ENCODE measurements at regions not wholly inside any gene's neighbourhood (a gene's known extent, or its start where the extent isn't known, plus 50 kb on each side); places are given as distances from the start of the nearest gene placed in this dataset.

DNA sequence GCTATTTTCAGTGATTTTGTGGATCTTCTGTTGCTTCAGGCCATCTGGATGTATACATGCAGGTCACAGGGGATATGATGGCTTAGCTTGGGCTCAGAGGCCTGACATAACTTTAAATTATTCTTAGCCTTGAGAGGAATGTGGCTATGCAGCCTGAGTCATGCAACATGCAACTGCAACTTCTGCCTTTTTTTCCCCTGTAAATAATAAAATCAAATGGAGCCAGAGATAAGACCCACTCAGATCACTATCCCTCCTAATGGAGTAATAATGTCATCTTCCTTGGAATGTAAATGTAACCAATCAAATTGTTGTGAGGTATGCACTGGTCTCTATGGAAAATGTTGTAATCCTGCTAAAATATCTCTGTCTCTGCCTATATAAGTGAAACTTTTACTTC, 54.9 kb downstream of the MAGEB17 start:
- Mint-ChIP-seq H3K36me3 (ENCODE audit: low read depth) (no peaks in the 10 kb centered on the region), H3K27me3 (no peaks in the 10 kb centered on the region), H3K9me3 (peaks cover 4% of the 10 kb centered on the region), H3K4me1 (no peaks in the 10 kb centered on the region), H3K4me3 (no peak overlapping the region), H3K27ac (no peak overlapping the region)
- no peak for DNase-seq
- POLR2A ChIA-PET: no interaction called here
- CTCF ChIA-PET: no interaction called here

DNA sequence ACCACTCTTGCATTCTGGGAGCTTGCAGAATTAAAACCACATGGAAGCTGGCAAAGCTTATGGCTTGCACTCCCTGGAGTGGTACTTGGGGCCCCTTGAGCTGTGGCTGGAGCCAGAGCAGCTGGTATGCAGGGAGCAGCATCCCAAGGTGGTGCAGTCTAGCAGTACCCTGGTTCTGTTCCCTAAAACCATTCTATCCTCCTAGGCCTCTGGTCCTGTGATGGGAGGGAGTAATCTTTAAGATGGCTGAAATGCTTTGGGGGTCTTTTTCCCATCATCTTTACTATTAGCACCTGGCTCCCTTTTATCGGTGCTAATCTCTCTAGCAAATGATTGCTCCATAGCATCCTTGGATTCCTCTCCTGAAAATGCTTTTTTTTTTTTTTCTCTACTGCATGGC, 56.1 kb downstream of the MAGEB17 start:
- no peak overlapping the region for H3K27ac Mint-ChIP-seq
- ChIA-PET CTCF (no interaction called here), POLR2A (no interaction called here)
- no peaks in the 10 kb centered on the region for H3K27me3 Mint-ChIP-seq
- H3K9me3 Mint-ChIP-seq: peaks cover 4% of the 10 kb centered on the region
- DNase-seq: no peak
- no peak overlapping the region for H3K4me3 Mint-ChIP-seq
- H3K36me3 Mint-ChIP-seq (ENCODE audit: low read depth): no peaks in the 10 kb centered on the region
- H3K4me1 Mint-ChIP-seq: no peaks in the 10 kb centered on the region

DNA sequence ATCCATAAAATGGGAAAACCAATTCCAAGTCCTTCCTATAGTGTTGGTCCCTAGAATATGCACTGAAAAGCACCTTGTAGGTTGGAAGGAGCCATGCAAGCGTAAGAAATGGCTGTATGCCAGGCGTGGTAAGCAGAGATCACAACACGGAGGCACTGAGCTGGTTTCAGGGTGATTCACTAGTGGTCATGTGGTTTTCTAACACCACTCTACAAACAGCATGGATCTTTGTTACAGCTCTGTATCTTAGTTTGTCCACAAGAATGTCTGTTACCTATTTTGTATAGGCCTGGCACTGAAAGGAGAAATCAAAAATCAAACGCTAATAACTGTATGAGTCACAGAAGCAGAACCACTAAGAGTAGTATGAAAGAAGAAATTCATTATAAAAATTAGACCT, 71.9 kb downstream of the MAGEB17 start:
- DNase-seq: no peak
- ChIA-PET CTCF (no interaction called here), POLR2A (no interaction called here)
- Mint-ChIP-seq H3K4me3 (no peak overlapping the region), H3K9me3 (no peaks in the 10 kb centered on the region), H3K27me3 (no peaks in the 10 kb centered on the region), H3K4me1 (peaks cover 3% of the 10 kb centered on the region), H3K36me3 (ENCODE audit: low read depth) (no peaks in the 10 kb centered on the region), H3K27ac (no peak overlapping the region)

DNA sequence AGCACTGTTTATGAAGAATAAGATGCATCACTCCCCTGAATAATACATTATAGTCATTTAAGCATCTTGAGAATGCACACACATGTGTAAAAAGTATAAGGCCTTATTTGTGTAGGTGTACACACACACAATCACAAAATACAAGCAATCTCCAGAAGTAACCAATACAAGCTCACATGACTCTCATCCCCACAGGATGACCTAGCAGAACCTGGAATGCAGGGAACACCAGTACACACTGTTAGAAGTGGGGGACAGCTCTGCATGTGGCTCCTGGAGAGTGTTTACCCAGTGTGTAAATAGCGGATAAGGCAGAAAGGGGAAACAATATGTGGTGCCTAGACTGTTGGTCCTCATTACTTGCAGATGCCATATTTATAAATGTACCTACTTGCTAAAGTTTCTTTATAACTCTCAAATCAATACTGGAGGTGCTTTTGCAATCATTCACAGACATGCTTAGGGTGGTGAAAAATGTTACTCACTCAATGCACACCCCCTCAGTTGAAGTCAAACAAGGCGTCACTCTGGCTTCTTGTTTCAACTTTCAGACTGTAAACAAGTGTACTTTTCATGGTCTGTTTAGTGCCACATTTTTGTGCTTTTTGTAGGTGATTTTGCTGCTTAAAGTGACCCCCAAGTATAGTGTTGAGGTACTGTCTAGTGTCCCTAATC, 73.1 kb downstream of the MAGEB17 start:
- DNase-seq: no peak
- Mint-ChIP-seq H3K4me1 (peaks cover 3% of the 10 kb centered on the region), H3K9me3 (no peaks in the 10 kb centered on the region), H3K27me3 (no peaks in the 10 kb centered on the region), H3K36me3 (ENCODE audit: low read depth) (no peaks in the 10 kb centered on the region), H3K4me3 (no peak overlapping the region), H3K27ac (no peak overlapping the region)
- ChIA-PET POLR2A (no interaction called here), CTCF (no interaction called here)

DNA sequence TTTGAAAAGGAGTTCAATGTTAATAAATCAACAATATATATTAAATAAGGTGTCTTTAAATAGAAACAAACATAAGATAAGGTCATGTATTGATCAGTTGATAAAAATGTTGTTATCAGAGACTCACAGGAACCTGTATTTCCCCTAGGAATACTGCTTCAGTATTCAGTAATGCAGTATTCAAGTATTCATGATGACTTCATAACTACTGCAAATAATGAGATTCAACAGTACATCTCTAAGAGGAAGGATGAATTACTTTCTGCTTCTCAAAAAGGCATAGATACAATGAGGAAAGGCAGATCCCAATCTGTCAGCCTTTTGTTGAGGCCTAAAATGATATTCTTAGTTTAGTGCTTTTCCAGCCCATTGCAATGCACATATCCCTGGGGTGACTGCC, 73.7 kb downstream of the MAGEB17 start:
- ChIA-PET POLR2A (no interaction called here), CTCF (no interaction called here)
- Mint-ChIP-seq H3K27ac (no peak overlapping the region), H3K36me3 (ENCODE audit: low read depth) (no peaks in the 10 kb centered on the region), H3K4me1 (peaks cover 3% of the 10 kb centered on the region), H3K27me3 (no peaks in the 10 kb centered on the region), H3K9me3 (no peaks in the 10 kb centered on the region), H3K4me3 (no peak overlapping the region)
- no peak for DNase-seq

DNA sequence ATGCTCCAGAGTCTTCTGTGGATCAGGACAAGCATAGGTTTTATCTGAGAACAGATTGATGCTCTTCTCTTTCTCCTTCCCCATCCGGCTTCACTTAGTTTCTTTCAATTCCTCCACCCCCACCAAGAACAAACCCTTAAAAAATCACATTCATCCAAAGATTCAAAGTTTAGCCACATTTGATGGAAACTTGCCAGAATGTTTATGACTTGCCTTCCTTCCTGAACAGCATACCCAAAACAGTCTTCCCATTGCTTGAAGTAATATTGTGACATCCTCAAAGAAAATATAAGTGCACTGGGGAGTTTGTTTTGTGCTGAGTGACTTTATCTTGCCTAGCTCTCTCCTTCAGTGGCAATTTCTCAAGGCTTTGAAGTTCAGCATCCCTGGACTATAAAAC, 83.0 kb downstream of the MAGEB17 start:
- ChIA-PET POLR2A (no interaction called here), CTCF (no interaction called here)
- Mint-ChIP-seq H3K36me3 (ENCODE audit: low read depth) (no peaks in the 10 kb centered on the region), H3K27me3 (peaks cover 3% of the 10 kb centered on the region), H3K27ac (no peak overlapping the region), H3K9me3 (no peaks in the 10 kb centered on the region), H3K4me3 (no peak overlapping the region), H3K4me1 (no peaks in the 10 kb centered on the region)
- no peak for DNase-seq

DNA sequence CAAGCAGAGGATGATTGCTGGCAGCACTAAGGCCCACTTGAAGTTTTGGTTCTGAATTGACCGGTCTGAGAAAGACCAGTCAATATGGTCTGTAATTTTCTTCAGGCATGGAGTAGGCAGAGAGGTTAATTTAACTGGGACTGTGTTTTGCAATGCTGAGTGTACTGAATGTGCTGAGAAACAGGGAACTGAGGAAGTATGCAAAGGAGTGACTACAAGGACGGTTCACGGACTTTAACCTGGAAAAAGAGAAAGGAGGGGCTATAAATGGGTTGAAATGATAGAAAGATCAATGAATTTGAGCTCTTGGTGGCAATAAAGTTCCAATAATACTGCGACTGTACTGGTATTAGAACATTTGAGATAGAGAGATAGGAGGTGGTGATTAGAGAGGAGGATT, 84.5 kb downstream of the MAGEB17 start:
- Mint-ChIP-seq H3K4me3 (no peak overlapping the region), H3K27ac (no peak overlapping the region), H3K4me1 (no peaks in the 10 kb centered on the region), H3K27me3 (peaks cover 3% of the 10 kb centered on the region), H3K36me3 (ENCODE audit: low read depth) (no peaks in the 10 kb centered on the region), H3K9me3 (no peaks in the 10 kb centered on the region)
- ChIA-PET CTCF (no interaction called here), POLR2A (no interaction called here)
- DNase-seq: no peak

DNA sequence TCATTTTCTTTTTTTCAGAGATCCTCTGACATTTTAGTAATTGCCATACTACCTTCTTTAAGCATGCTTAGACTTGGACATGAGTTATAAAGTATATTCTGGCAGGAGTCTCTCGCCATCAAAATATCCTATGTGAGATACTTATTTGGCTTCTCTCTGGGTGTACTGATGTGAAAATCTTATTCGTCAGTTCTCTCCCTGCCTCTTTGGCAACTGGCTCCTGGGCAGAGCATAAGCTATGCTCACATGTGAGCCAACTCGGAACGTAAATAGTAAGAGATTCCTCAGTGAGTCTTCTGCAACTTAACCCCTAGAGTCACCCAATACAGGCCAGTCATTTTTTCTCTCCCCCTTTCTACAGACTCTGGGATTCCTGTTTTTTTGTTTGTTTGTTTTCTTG, 91.6 kb downstream of the MAGEB17 start:
- ChIA-PET POLR2A (no interaction called here), CTCF (no interaction called here)
- Mint-ChIP-seq H3K27ac (no peak overlapping the region), H3K9me3 (no peaks in the 10 kb centered on the region), H3K4me1 (no peaks in the 10 kb centered on the region), H3K4me3 (no peak overlapping the region), H3K36me3 (ENCODE audit: low read depth) (no peaks in the 10 kb centered on the region), H3K27me3 (no peaks in the 10 kb centered on the region)
- DNase-seq: no peak

DNA sequence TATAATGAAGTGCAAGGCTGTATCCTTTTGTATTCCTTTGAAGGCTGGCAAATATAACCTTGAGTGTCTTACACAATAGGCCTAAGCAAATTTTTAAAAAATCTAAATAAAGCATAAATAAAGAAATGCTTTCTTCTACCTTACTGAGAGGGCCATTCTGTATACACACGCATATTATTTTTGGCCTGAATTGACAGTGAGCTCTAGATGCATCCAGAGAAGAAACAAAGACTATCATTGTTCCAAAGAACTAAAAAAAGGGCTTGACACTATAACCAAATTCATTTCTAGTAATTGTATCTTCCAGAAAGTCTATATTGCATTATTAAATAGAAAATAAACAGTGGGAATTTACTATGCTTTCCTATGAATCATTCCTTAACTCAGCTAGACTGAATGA, 100.2 kb downstream of the MAGEB17 start:
- no peak for DNase-seq
- CTCF ChIA-PET: no interaction called here
- Mint-ChIP-seq H3K4me1 (no peaks in the 10 kb centered on the region), H3K36me3 (ENCODE audit: low read depth) (no peaks in the 10 kb centered on the region), H3K4me3 (no peak overlapping the region), H3K9me3 (no peaks in the 10 kb centered on the region), H3K27ac (no peak overlapping the region), H3K27me3 (no peaks in the 10 kb centered on the region)
- POLR2A ChIA-PET: no interaction called here

DNA sequence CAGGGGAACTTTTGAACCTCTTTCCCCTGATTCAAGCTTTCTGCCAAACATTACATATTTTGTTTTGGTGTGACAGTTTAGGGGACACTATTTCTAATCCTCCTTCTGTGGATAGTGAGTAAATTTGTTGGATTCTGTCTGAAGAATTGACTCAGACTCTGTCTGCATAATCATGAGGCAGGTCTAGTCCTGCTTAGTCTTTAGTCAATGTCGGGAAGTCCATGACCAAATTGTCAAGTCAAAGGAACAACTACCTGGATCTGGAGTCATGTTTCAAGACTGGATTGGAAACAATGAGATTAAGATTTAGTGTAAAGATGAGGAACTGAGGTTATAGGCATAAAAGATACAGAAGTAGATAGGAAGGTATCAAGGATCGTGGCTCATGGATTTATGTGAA, 100.9 kb downstream of the MAGEB17 start:
- H3K36me3 Mint-ChIP-seq (ENCODE audit: low read depth): no peaks in the 10 kb centered on the region
- H3K4me3 Mint-ChIP-seq: no peak overlapping the region
- H3K27ac Mint-ChIP-seq: no peak overlapping the region
- no peaks in the 10 kb centered on the region for H3K4me1 Mint-ChIP-seq
- DNase-seq: no peak
- H3K9me3 Mint-ChIP-seq: no peaks in the 10 kb centered on the region
- CTCF ChIA-PET: no interaction called here
- no peaks in the 10 kb centered on the region for H3K27me3 Mint-ChIP-seq
- POLR2A ChIA-PET: no interaction called here

DNA sequence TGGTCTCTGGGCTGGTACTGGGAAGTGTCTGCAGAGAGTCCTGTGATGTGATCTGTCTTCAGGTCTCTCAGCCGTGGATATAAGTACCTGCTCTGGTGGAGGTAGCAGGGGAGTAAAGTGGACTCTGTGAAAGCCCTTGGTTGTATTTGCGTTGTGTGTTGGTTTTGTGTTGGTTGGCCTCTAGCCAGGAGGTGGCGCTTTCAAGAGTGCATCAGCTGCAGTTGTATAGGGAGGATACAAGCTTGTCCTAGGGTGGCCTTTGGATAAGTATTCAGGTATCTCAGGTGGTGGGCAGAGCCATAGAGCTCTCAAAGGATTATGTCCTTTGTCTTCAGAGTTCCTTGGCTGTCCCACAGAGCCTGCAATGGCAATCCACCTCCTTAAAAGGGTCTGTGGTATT, 111.6 kb downstream of the MAGEB17 start:
- CTCF ChIA-PET: no interaction called here
- Mint-ChIP-seq H3K9me3 (no peaks in the 10 kb centered on the region), H3K27me3 (no peaks in the 10 kb centered on the region), H3K4me3 (no peak overlapping the region), H3K36me3 (ENCODE audit: low read depth) (no peaks in the 10 kb centered on the region), H3K4me1 (no peaks in the 10 kb centered on the region), H3K27ac (no peak overlapping the region)
- peak; percentile 14 for DNase-seq
- POLR2A ChIA-PET: interaction anchor here (0.6 kb wide), 1 partner anchor 8 kb away, joined by 3 read pairs; no protein-coding TSS in a partner anchor

DNA sequence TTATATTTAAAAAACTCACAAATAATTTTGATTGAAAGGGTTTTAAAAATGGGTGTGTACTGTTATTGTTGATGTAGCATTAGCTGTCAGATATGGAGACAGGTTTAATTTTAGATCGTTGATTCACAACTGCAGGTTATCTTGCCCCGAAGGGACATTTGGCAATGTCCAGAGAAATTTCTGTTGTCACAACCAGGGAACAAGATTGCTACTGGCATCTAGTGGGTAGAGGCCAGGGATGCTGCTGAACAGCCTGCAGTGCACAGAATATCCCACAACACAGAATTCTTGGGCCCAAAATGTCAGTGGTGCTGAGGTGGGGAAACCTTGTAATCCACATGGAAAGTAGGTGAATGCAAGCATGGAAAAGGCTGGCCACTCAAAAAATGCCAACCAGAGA, 114.9 kb downstream of the MAGEB17 start:
- Mint-ChIP-seq H3K9me3 (no peaks in the 10 kb centered on the region), H3K36me3 (ENCODE audit: low read depth) (no peaks in the 10 kb centered on the region), H3K27me3 (no peaks in the 10 kb centered on the region), H3K4me3 (no peak overlapping the region), H3K4me1 (no peaks in the 10 kb centered on the region), H3K27ac (no peak overlapping the region)
- ChIA-PET POLR2A (no interaction called here), CTCF (no interaction called here)
- DNase-seq: no peak

DNA sequence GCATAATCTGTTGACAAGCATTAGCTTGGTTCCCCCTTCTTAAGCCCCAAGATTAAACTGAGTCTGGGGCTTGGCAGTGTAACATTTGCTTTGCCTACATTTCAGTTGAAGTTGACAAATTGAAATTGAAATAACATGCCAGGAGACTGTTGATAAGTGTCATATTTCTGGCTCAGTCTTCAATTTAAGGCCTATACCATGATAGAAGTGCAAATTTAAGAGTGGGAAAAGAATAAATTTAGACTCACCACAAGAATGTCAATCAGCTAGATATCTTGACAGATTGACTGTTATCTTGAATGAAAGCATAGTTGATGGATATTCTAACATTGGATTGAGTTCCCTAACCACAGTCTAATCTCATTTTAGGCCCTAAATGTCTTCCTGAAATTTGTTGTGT, 117.6 kb downstream of the MAGEB17 start:
- Mint-ChIP-seq H3K27me3 (no peaks in the 10 kb centered on the region), H3K4me1 (no peaks in the 10 kb centered on the region), H3K4me3 (no peak overlapping the region), H3K9me3 (no peaks in the 10 kb centered on the region), H3K36me3 (ENCODE audit: low read depth) (no peaks in the 10 kb centered on the region), H3K27ac (no peak overlapping the region)
- CTCF ChIA-PET: no interaction called here
- DNase-seq: no peak
- POLR2A ChIA-PET: no interaction called here

DNA sequence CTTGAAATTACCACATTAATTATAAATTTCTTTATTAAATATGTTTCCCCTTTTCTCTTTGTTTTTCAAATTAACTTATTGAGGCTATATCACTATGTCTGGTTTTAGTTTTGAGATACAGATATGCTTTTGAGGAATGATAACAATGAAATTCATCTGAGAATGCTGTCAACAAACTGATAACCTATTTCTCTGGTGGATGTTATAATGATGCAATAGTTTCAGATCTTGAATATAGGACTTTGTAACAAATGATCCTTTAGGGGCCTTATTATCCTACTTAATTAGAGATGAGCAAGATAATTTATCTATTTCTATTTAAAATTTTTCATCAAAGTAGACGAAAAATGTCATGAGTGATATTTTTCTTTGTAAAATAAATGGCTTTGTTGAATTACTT, 123.7 kb downstream of the MAGEB17 start:
- Mint-ChIP-seq H3K4me1 (no peaks in the 10 kb centered on the region), H3K9me3 (no peaks in the 10 kb centered on the region), H3K4me3 (no peak overlapping the region), H3K36me3 (ENCODE audit: low read depth) (no peaks in the 10 kb centered on the region), H3K27ac (no peak overlapping the region), H3K27me3 (peaks cover 4% of the 10 kb centered on the region)
- ChIA-PET CTCF (no interaction called here), POLR2A (no interaction called here)
- no peak for DNase-seq

DNA sequence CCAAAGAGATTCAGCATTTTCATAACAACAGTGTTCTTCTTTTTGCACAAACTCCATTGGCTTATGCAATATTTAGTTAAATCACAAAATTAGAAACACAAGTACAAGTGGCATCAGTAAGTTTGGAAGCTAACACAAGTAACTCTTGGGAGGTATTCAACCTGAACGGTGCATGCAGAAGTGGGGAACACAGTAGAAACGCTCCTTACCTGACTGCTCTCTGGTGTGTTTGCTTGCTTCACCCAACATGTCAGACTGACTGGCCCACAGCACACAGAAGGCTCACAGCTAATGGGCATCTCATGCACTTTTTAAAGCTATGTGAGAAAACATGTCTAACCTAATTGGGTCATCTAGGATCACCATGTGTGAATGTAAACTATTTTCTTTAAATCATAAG, 133.6 kb downstream of the MAGEB17 start:
- no peaks in the 10 kb centered on the region for H3K36me3 Mint-ChIP-seq (ENCODE audit: low read depth)
- no peak for DNase-seq
- ChIA-PET CTCF (no interaction called here), POLR2A (no interaction called here)
- H3K9me3 Mint-ChIP-seq: no peaks in the 10 kb centered on the region
- no peaks in the 10 kb centered on the region for H3K4me1 Mint-ChIP-seq
- H3K4me3 Mint-ChIP-seq: no peak overlapping the region
- no peak overlapping the region for H3K27ac Mint-ChIP-seq
- H3K27me3 Mint-ChIP-seq: peaks cover 1% of the 10 kb centered on the region

All from activated CD4-positive, alpha-beta memory T cell treated with anti-CD3 and anti-CD28 coated beads, Interleukin-2, amount 10 ng/mL, durations not matched to agents 7 days and 5 days (primary cell).